Esophagus squamous epithelium (tissue), 5 donors: ENCODE measurements at regions not wholly inside any gene's neighbourhood (a gene's known extent, or its start where the extent isn't known, plus 50 kb on each side); places are given as distances from the start of the nearest gene placed in this dataset.

Source experiments
- DNase-seq: peaks from one replicate; lab custom pipeline; 2025; lab: John Stamatoyannopoulos, UW
- H3K27ac ChIP-seq, 4 donors: fragments of 200-600 bp; sonication (generic); one replicate each; pipeline ENCODE4 v1.5.1; 2016 to 2019; ENCODE audit warnings: mild to moderate bottlenecking in 1 of 4
- H3K27me3 ChIP-seq, 4 donors: fragments of 200-600 bp; sonication (generic); 1 replicate in 3 of 4; 2 replicates in 1 of 4; pipeline versions ENCODE4 v1.5.1 to v1.6.0; 2017 to 2021; ENCODE audit warnings: antibody characterized with exemption in 1 of 4
- H3K36me3 ChIP-seq, 3 donors: fragments of 200-600 bp; sonication (generic); one replicate each; pipeline ENCODE4 v1.5.1; 2016 to 2019
- H3K4me1 ChIP-seq, 3 donors: fragments of 200-600 bp; sonication (generic); one replicate each; pipeline ENCODE4 v1.5.1; 2017 to 2019
- H3K4me3 ChIP-seq, 4 donors: fragments of 200-600 bp; sonication (generic); 1 replicate in 3 of 4; 2 replicates in 1 of 4; pipeline ENCODE4 v1.5.1; 2016 to 2019; ENCODE audit warnings: mild to moderate bottlenecking in 2 of 4, moderate library complexity in 1 of 4
- H3K9me3 ChIP-seq, 3 donors: fragments of 200-600 bp; sonication (generic); one replicate each; pipeline ENCODE4 v1.5.1; 2016 to 2019
- CTCF ChIP-seq, 6 experiments: fragments of 450-650 bp in 4 of 6; fragments of 200-600 bp in 2 of 6; sonication (generic) in 2 of 6; IDR thresholded peaks; one replicate each; pipeline ENCODE4 v1.5.1; 2016 to 2019; ENCODE audit warnings: antibody characterized with exemption in 6 of 6, mild to moderate bottlenecking in 4 of 6, moderate library complexity in 4 of 6
- POLR2A ChIP-seq, 4 donors: fragments of 450-650 bp; IDR thresholded peaks; one replicate each; pipeline ENCODE4 v1.6.1; 2017; ENCODE audit warnings: antibody characterized with exemption in 4 of 4, mild to moderate bottlenecking in 4 of 4, moderate library complexity in 3 of 4
- WGBS, 2 donors: methylation state at CpG; one replicate each; pipeline ENCODE4 v1.1.5; 2018; 5-methylcytosine and 5-hydroxymethylcytosine counted together
- intact Hi-C: fragments of 100-400 bp; cut with DNase I; formaldehyde crosslinking; loops from one replicate; pipeline ENCODE4 v1.15.0; 2022
- donor health status: DM: yes; HTN: yes; CAD: no.

GRCh38 chr18:78722386-78722785, 257.2 kb upstream of the SALL3 start:
- H3K4me3 ChIP-seq = no peak overlapping the region
- H3K27ac ChIP-seq = no peak overlapping the region
- no peaks in the 10 kb centered on the region for H3K4me1 ChIP-seq
- intact Hi-C loops = no loop called here
- 74 to 75% methylated on average over 10 of the region's 10 CpGs for WGBS, 2 donors
- DNase-seq = no peak
- H3K9me3 ChIP-seq = no peaks in the 10 kb centered on the region
- peaks cover 0 to 23% (median 0%) of the 10 kb centered on the region in 4 donors for H3K27me3 ChIP-seq
- H3K36me3 ChIP-seq = no peaks in the 10 kb centered on the region
- TF ChIP-seq CTCF (IDR thresholded peaks at IDR 0.05) (no peak), POLR2A (IDR thresholded peaks at IDR 0.05) (no peak)

- Histone ChIP-seq H3K4me3 (no peak overlapping the region), H3K9me3 (no peaks in the 10 kb centered on the region), H3K4me1 (no peaks in the 10 kb centered on the region), H3K36me3 (no peaks in the 10 kb centered on the region), H3K27ac (no peak overlapping the region), H3K27me3 (peaks cover 0 to 23% (median 0%) of the 10 kb centered on the region in 4 donors)
- 64 to 72% methylated on average over 17 to 20 of the region's 20 CpGs for WGBS, 2 donors
- intact Hi-C loops = no loop called here
- TF ChIP-seq CTCF (IDR thresholded peaks at IDR 0.05) = no peak
- no peak for TF ChIP-seq POLR2A (IDR thresholded peaks at IDR 0.05)
- no peak for DNase-seq
These were observed 256.5 kb upstream of the SALL3 start for GRCh38 chr18:78722929-78723710.

- TF ChIP-seq CTCF (IDR thresholded peaks at IDR 0.05) (no peak), POLR2A (IDR thresholded peaks at IDR 0.05) (no peak)
- WGBS, 2 donors = 72 to 76% methylated on average over 14 to 15 of the region's 15 CpGs
- no peaks in the 10 kb centered on the region for H3K4me1 ChIP-seq
- H3K9me3 ChIP-seq = no peaks in the 10 kb centered on the region
- no peaks in the 10 kb centered on the region for H3K36me3 ChIP-seq
- DNase-seq = no peak
- H3K27ac ChIP-seq = no peak overlapping the region
- intact Hi-C loops = no loop called here
- H3K27me3 ChIP-seq = peaks cover 0 to 23% (median 0%) of the 10 kb centered on the region in 4 donors
- H3K4me3 ChIP-seq = no peak overlapping the region
These were observed 255.3 kb upstream of the SALL3 start for GRCh38 chr18:78724214-78724914.

GRCh38 chr18:78725426-78725825, 254.2 kb upstream of the SALL3 start:
- no peak for TF ChIP-seq CTCF (IDR thresholded peaks at IDR 0.05)
- no peak for TF ChIP-seq POLR2A (IDR thresholded peaks at IDR 0.05)
- intact Hi-C loops = no loop called here

More at GRCh38 chr18:78725426-78725825, 254.2 kb upstream of the SALL3 start:
- Histone ChIP-seq H3K4me1 (no peaks in the 10 kb centered on the region), H3K27ac (no peak overlapping the region), H3K9me3 (no peaks in the 10 kb centered on the region), H3K4me3 (no peak overlapping the region), H3K36me3 (no peaks in the 10 kb centered on the region), H3K27me3 (peaks cover 0 to 23% (median 0%) of the 10 kb centered on the region in 4 donors)
- no peak for DNase-seq
- WGBS, 2 donors = 86 to 88% methylated on average over 10 of the region's 10 CpGs
